H9 (cell line): ENCODE measurements at regions not wholly inside any gene's neighbourhood (a gene's known extent, or its start where the extent isn't known, plus 50 kb on each side); places are given as distances from the start of the nearest gene placed in this dataset.

ENCODE experiments used
- DNase-seq: peaks from one replicate; pipeline ENCODE4 v3.0.0-alpha.2; 2017
- H2AFZ ChIP-seq: one replicate; pipeline ENCODE4 v1.6.1; 2013; ENCODE audit warnings: mild to moderate bottlenecking, low read length, control low read depth, moderate library complexity
- H2AK5ac ChIP-seq: 2 replicates; pipeline ENCODE4 v1.6.1; 2013; ENCODE audit warnings: low read length, control low read depth, mixed read lengths; ENCODE audit not compliant: insufficient read length
- H2BK120ac ChIP-seq: one replicate; pipeline ENCODE4 v1.6.1; 2013; ENCODE audit warnings: low read depth, mild to moderate bottlenecking, low read length, control low read depth, inconsistent platforms; ENCODE audit not compliant: poor library complexity, severe bottlenecking
- H2BK12ac ChIP-seq: 2 replicates; pipeline ENCODE4 v1.6.1; 2013; ENCODE audit warnings: low read length, control low read depth, mixed read lengths, low read depth; ENCODE audit not compliant: insufficient read length
- H2BK15ac ChIP-seq: 2 replicates; pipeline ENCODE4 v1.6.1; 2013; ENCODE audit warnings: low read depth, low read length, control low read depth
- H2BK20ac ChIP-seq: one replicate; pipeline ENCODE4 v1.6.1; 2013; ENCODE audit warnings: low read depth, mild to moderate bottlenecking, low read length, control low read depth, inconsistent platforms; ENCODE audit not compliant: poor library complexity, severe bottlenecking
- H2BK5ac ChIP-seq: 2 replicates; pipeline ENCODE4 v1.6.1; 2013; ENCODE audit warnings: low read length, control low read depth, mixed read lengths; ENCODE audit not compliant: insufficient read length
- H3K14ac ChIP-seq: 2 replicates; pipeline ENCODE4 v1.6.1; 2013; ENCODE audit warnings: low read length, control low read depth; ENCODE audit not compliant: insufficient read depth
- H3K18ac ChIP-seq: 2 replicates; pipeline ENCODE4 v1.6.1; 2013; ENCODE audit warnings: low read depth, mild to moderate bottlenecking, mixed read lengths, low read length, control low read depth; ENCODE audit not compliant: insufficient read length
- H3K23ac ChIP-seq: 2 replicates; pipeline ENCODE4 v1.6.1; 2013; ENCODE audit warnings: low read length, control low read depth, mixed read lengths, low read depth; ENCODE audit not compliant: insufficient read length
- H3K23me2 ChIP-seq: 2 replicates; pipeline ENCODE4 v1.6.1; 2013; ENCODE audit warnings: low read depth, mild to moderate bottlenecking, mixed read lengths, low read length, control low read depth; ENCODE audit not compliant: insufficient read length, poor library complexity, severe bottlenecking
- H3K27ac ChIP-seq: 2 replicates; pipeline ENCODE4 v1.5.1; 2013; ENCODE audit warnings: low read length, control low read depth, mixed read lengths, low read depth; ENCODE audit not compliant: insufficient read length
- H3K27me3 ChIP-seq: 2 replicates; pipeline ENCODE4 v1.6.1; 2013; ENCODE audit warnings: low read length, control low read depth, inconsistent platforms; ENCODE audit not compliant: insufficient read depth
- H3K4ac ChIP-seq: 2 replicates; pipeline ENCODE4 v1.6.1; 2013; ENCODE audit warnings: low read depth, mild to moderate bottlenecking, control low read depth, inconsistent platforms, low read length, moderate library complexity
- H3K4me1 ChIP-seq: 2 replicates; pipeline ENCODE4 v1.6.1; 2013; ENCODE audit warnings: low read length, control low read depth, inconsistent platforms; ENCODE audit not compliant: insufficient read depth
- H3K4me2 ChIP-seq: 2 replicates; pipeline ENCODE4 v1.6.1; 2013; ENCODE audit warnings: low read length, control low read depth, mixed read lengths; ENCODE audit not compliant: insufficient read length, insufficient read depth
- H3K56ac ChIP-seq: 2 replicates; pipeline ENCODE4 v1.6.1; 2013; ENCODE audit warnings: low read depth, mild to moderate bottlenecking, mixed read lengths, low read length, control low read depth; ENCODE audit not compliant: insufficient read length
- H3K79me1 ChIP-seq: 2 replicates; pipeline ENCODE4 v1.6.1; 2013; ENCODE audit warnings: low read depth, mild to moderate bottlenecking, moderate library complexity, low read length, control low read depth, inconsistent platforms; ENCODE audit not compliant: insufficient read depth, poor library complexity, severe bottlenecking
- H3K79me2 ChIP-seq: 2 replicates; pipeline ENCODE4 v1.6.1; 2013; ENCODE audit warnings: low read length, control low read depth, inconsistent platforms; ENCODE audit not compliant: insufficient read depth
- H3K9ac ChIP-seq: 2 replicates; pipeline ENCODE4 v1.6.1; 2013; ENCODE audit warnings: low read length, control low read depth, mixed read lengths; ENCODE audit not compliant: insufficient read length; ENCODE audit errors: extremely low read depth
- H3K9me3 ChIP-seq: one replicate; pipeline ENCODE4 v1.6.1; 2013; ENCODE audit warnings: low read depth, low read length, inconsistent platforms; ENCODE audit not compliant: control insufficient read depth
- H3T11ph ChIP-seq: one replicate; pipeline ENCODE4 v1.6.1; 2013; ENCODE audit warnings: mild to moderate bottlenecking, low read length, control low read depth, inconsistent platforms
- H4K20me1 ChIP-seq: one replicate; pipeline ENCODE4 v1.6.1; 2013; ENCODE audit not compliant: control insufficient read depth, insufficient read length, insufficient read depth
- H4K5ac ChIP-seq: 2 replicates; pipeline ENCODE4 v1.6.1; 2013; ENCODE audit warnings: low read depth, mild to moderate bottlenecking, mixed read lengths, low read length, control low read depth; ENCODE audit not compliant: insufficient read length
- H4K8ac ChIP-seq: replicated peaks from 2 replicates; pipeline ENCODE4 v1.6.1; 2013; ENCODE audit warnings: low read length, control low read depth, mixed read lengths, low read depth; ENCODE audit not compliant: insufficient read length
- H4K91ac ChIP-seq: 2 replicates; pipeline ENCODE4 v1.6.1; 2013; ENCODE audit warnings: low read depth, mild to moderate bottlenecking, moderate library complexity, mixed read lengths, low read length, control low read depth; ENCODE audit not compliant: insufficient read length
- H3K27ac Mint-ChIP-seq, 3 experiments: 2 replicates in 2 of 3; 3 replicates in 1 of 3; pipeline ENCODE4 v1.8.0; 2020 to 2021; ENCODE audit warnings: mixed read lengths in 3 of 3, mild to moderate bottlenecking in 1 of 3, moderate library complexity in 1 of 3
- H3K27me3 Mint-ChIP-seq: 2 replicates; pipeline ENCODE4 v1.8.0; 2021; ENCODE audit warnings: low read depth, mild to moderate bottlenecking, moderate library complexity, mixed read lengths
- H3K36me3 Mint-ChIP-seq, 3 experiments: 2 replicates in 2 of 3; 3 replicates in 1 of 3; pipeline ENCODE4 v1.8.0; 2020 to 2021; ENCODE audit warnings: low read depth in 3 of 3, mixed read lengths in 3 of 3; ENCODE audit not compliant: insufficient read depth in 1 of 3
- H3K4me1 Mint-ChIP-seq, 2 experiments: 2 replicates each; pipeline ENCODE4 v1.8.0; 2020; ENCODE audit warnings: mixed read lengths in 2 of 2
- H3K4me3 Mint-ChIP-seq, 2 experiments: 2 replicates in 1 of 2; 3 replicates in 1 of 2; pipeline ENCODE4 v1.8.0; 2020 to 2021; ENCODE audit warnings: mild to moderate bottlenecking in 2 of 2, mixed read lengths in 2 of 2, moderate library complexity in 1 of 2
- H3K9me3 Mint-ChIP-seq, 2 experiments: 2 replicates in 1 of 2; 3 replicates in 1 of 2; pipeline ENCODE4 v1.8.0; 2020; ENCODE audit warnings: mild to moderate bottlenecking in 2 of 2, mixed read lengths in 2 of 2, moderate library complexity in 1 of 2
- whole genome bisulfite sequencing: extraction: QIAGEN DNeasy Blood & Tissue Kit; methylation state at CpG from one replicate; pipeline ENCODE4 v1.1.7; 2013; ENCODE audit warnings: missing lambda C conversion rate, low lambda C conversion rate, mixed read lengths; ENCODE audit not compliant: insufficient read length; ENCODE audit errors: extremely low coverage; 5-methylcytosine and 5-hydroxymethylcytosine counted together
- TF ChIP-seq, protein P1 (sequence below): fragments of 200-600 bp; sonication (generic); conservative IDR thresholded peaks from 3 replicates; pipeline ENCODE4 v1.8.0; 2021; ENCODE audit warnings: antibody characterized with exemption, mild to moderate bottlenecking

GRCh38 chrX:146956760-146957159 lies 142.2 kb upstream of the CXorf51A start:
- no peak for DNase-seq
- Histone ChIP-seq H2AFZ (no peak overlapping the region), H3K18ac (no peak overlapping the region), H2BK120ac (no peak overlapping the region), H3K56ac (no peak overlapping the region), H3K4ac (no peak overlapping the region), H3K14ac (no peak overlapping the region), H2BK5ac (no peak overlapping the region), H2BK15ac (no peak overlapping the region), H4K20me1 (no peaks in the 10 kb centered on the region), H3K27me3 (no peaks in the 10 kb centered on the region), H3K4me2 (no peak overlapping the region), H3K79me1 (no peaks in the 10 kb centered on the region), H3K4me1 (no peaks in the 10 kb centered on the region), H3T11ph (no peak overlapping the region), H4K5ac (no peak overlapping the region), H3K9ac (no peak overlapping the region), H2AK5ac (no peak overlapping the region), H4K8ac (no peak overlapping the region), H3K27ac (no peak overlapping the region), H3K23ac (no peak overlapping the region), H3K23me2 (no peaks in the 10 kb centered on the region), H2BK12ac (no peak overlapping the region), H3K9me3 (peaks cover 11% of the 10 kb centered on the region), H2BK20ac (no peak overlapping the region), H3K79me2 (no peaks in the 10 kb centered on the region), H4K91ac (no peak overlapping the region)
- Mint-ChIP-seq H3K4me1 (no peaks in the 10 kb centered on the region), H3K36me3 (peaks cover 6 to 11% (median 9%) of the 10 kb centered on the region in 3 experiments; a peak in 4 of 7 replicates), H3K27ac (no peak overlapping the region), H3K4me3 (no peak overlapping the region), H3K9me3 (peaks cover 61 to 65% of the 10 kb centered on the region in 2 experiments), H3K27me3 (no peaks in the 10 kb centered on the region)
- WGBS, result no CpG with 5 or more reads among the region's 2 CpGs
- TF ChIP-seq, protein P1, sequence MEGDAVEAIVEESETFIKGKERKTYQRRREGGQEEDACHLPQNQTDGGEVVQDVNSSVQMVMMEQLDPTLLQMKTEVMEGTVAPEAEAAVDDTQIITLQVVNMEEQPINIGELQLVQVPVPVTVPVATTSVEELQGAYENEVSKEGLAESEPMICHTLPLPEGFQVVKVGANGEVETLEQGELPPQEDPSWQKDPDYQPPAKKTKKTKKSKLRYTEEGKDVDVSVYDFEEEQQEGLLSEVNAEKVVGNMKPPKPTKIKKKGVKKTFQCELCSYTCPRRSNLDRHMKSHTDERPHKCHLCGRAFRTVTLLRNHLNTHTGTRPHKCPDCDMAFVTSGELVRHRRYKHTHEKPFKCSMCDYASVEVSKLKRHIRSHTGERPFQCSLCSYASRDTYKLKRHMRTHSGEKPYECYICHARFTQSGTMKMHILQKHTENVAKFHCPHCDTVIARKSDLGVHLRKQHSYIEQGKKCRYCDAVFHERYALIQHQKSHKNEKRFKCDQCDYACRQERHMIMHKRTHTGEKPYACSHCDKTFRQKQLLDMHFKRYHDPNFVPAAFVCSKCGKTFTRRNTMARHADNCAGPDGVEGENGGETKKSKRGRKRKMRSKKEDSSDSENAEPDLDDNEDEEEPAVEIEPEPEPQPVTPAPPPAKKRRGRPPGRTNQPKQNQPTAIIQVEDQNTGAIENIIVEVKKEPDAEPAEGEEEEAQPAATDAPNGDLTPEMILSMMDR, result no peak
